Panc1 (cell line): ENCODE measurements at regions not wholly inside any gene's neighbourhood (a gene's known extent, or its start where the extent isn't known, plus 50 kb on each side); places are given as distances from the start of the nearest gene placed in this dataset.

ENCODE experiments used
- ATAC-seq: fragments of 200-7000 bp; cut with Tn5 transposase; 2 replicates; pipeline ENCODE4 v1.9.1; 2020; ENCODE audit warnings: mild to moderate bottlenecking, moderate library complexity
- BruUV-seq: library from RNA; stranded (reverse); fragments of 400-500 nt; replicated peaks from 2 replicates; lab custom pipeline; 2021; lab: Mats Ljungman, UMichigan
- CTCF ChIA-PET: fragments of 300-600 bp; sonication (Branson Sonifier 250); formaldehyde crosslinking; loops from one replicate; lab custom pipeline; 2022; ENCODE audit warnings: antibody characterized with exemption; lab: Charles Lee
- POLR2A ChIA-PET: fragments of 300-600 bp; sonication (Branson Sonifier 250); formaldehyde crosslinking; loops from one replicate; lab custom pipeline; 2022; ENCODE audit warnings: antibody characterized with exemption; lab: Charles Lee
- DNase-seq: peaks from one replicate; pipeline ENCODE4 v3.0.0-alpha.2; 2010; ENCODE audit warnings: low read depth, low spot score
- H3K27ac ChIP-seq: 2 replicates; pipeline ENCODE4 v1.5.1; 2011; ENCODE audit warnings: mild to moderate bottlenecking, low read length, inconsistent platforms
- H3K27me3 ChIP-seq: fragments of 200-500 bp; sonication (Bioruptor generic); 2 replicates; pipeline ENCODE4 v1.6.0; 2014; ENCODE audit warnings: low read length, inconsistent platforms; ENCODE audit not compliant: control insufficient read depth, insufficient read depth
- H3K36me3 ChIP-seq: fragments of 200-500 bp; sonication (Bioruptor generic); 2 replicates; pipeline ENCODE4 v1.5.1; 2014; ENCODE audit warnings: inconsistent platforms, mild to moderate bottlenecking, low read length, moderate library complexity; ENCODE audit not compliant: control insufficient read depth, insufficient read depth
- H3K4me1 ChIP-seq: 2 replicates; pipeline ENCODE4 v1.5.1; 2011; ENCODE audit warnings: inconsistent platforms, mild to moderate bottlenecking, low read length, moderate library complexity; ENCODE audit not compliant: control insufficient read depth, insufficient read depth
- H3K4me3 ChIP-seq, 2 experiments: 2 replicates each; pipeline ENCODE4 v1.5.1; 2011 to 2012; ENCODE audit warnings: low read depth in 2 of 2, low read length in 2 of 2, mild to moderate bottlenecking in 2 of 2, inconsistent platforms in 1 of 2, moderate library complexity in 1 of 2
- H3K9me3 ChIP-seq: fragments of 200-500 bp; sonication (Bioruptor generic); 2 replicates; pipeline ENCODE4 v1.5.1; 2014; ENCODE audit warnings: low read depth, mild to moderate bottlenecking, inconsistent platforms, low read length, moderate library complexity; ENCODE audit not compliant: control insufficient read depth, insufficient read depth
- POLR2AphosphoS5 ChIP-seq: IDR thresholded peaks from 2 replicates; pipeline ENCODE4 v1.6.1; 2012; ENCODE audit warnings: mild to moderate bottlenecking, low read depth, low read length, moderate library complexity
- SIN3A ChIP-seq: IDR thresholded peaks from 2 replicates; pipeline ENCODE4 v1.6.1; 2012; ENCODE audit warnings: low read depth, mild to moderate bottlenecking, low read length, moderate library complexity, borderline replicate concordance; ENCODE audit not compliant: insufficient read depth
- TCF7L2 ChIP-seq: IDR thresholded peaks from 2 replicates; pipeline ENCODE4 v1.6.1; 2011; ENCODE audit warnings: mild to moderate bottlenecking, low read depth, low read length, inconsistent platforms
- in situ Hi-C: cut with HindIII; loops from 2 replicates; pipeline ENCODE4 v1.10.0; 2016; ENCODE audit warnings: low sequenced_read_pairs, low pct_unique_long_range_greater_than_20kb
- intact Hi-C: fragments of 100-400 bp; cut with micrococcal nuclease; formaldehyde crosslinking; loops from one replicate; pipeline ENCODE4 v1.10.0; 2022; ENCODE audit not compliant: unreplicated experiment
- TF ChIP-seq, protein P1 (sequence below): fragments of 450-650 bp; IDR thresholded peaks from 2 replicates; pipeline ENCODE4 v1.5.1; 2017; ENCODE audit warnings: mild to moderate bottlenecking
- TF ChIP-seq, protein P2 (sequence below), 2 experiments: IDR thresholded peaks; 2 replicates each; pipeline ENCODE4 v1.6.1; 2011 to 2012; ENCODE audit warnings: low read depth in 2 of 2, control low read depth in 1 of 2, low read length in 1 of 2, mild to moderate bottlenecking in 1 of 2, moderate library complexity in 1 of 2; ENCODE audit not compliant: insufficient read depth in 1 of 2

DNA sequence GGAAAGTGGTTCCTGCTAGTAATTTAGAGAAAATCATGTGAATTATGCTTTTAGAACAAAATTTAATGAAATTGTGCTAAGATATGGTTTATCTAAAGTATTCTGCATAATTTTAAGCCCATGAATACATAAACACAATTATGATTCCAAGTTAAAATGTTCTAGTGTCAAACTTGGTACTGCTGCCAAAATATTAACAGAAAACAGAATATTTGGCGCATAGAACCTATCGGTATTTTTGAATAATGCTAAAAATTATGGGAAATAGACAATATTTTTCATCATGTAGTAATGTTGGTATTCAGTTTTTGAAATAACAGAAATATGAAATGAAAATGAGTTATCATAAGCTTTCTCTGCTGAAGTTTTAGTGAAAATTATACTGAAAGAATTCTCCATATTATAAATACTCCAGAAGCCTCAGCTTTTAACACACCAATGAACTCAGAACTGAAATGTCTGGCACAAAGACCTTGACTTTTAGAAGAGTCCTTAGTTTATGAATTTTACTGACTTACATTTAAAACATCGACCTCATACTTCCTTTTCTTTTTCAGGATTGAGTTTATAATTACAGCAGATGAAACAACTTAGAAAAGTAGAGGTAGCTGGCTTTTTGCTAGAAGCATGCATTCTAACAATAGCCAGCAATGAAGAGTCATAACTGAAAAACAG lies 1192.3 kb upstream of the GJE1 start:
- DNase-seq, result no peak
- Histone ChIP-seq H3K27ac (no peak overlapping the region), H3K4me1 (no peaks in the 10 kb centered on the region), H3K27me3 (no peaks in the 10 kb centered on the region), H3K36me3 (no peaks in the 10 kb centered on the region), H3K9me3 (0 out of 2 replicates have a peak, but pooled peaks cover 1% of the 10 kb centered on the region), H3K4me3 (no peak overlapping the region)
- ATAC-seq, result no peak
- TF ChIP-seq, protein P1, sequence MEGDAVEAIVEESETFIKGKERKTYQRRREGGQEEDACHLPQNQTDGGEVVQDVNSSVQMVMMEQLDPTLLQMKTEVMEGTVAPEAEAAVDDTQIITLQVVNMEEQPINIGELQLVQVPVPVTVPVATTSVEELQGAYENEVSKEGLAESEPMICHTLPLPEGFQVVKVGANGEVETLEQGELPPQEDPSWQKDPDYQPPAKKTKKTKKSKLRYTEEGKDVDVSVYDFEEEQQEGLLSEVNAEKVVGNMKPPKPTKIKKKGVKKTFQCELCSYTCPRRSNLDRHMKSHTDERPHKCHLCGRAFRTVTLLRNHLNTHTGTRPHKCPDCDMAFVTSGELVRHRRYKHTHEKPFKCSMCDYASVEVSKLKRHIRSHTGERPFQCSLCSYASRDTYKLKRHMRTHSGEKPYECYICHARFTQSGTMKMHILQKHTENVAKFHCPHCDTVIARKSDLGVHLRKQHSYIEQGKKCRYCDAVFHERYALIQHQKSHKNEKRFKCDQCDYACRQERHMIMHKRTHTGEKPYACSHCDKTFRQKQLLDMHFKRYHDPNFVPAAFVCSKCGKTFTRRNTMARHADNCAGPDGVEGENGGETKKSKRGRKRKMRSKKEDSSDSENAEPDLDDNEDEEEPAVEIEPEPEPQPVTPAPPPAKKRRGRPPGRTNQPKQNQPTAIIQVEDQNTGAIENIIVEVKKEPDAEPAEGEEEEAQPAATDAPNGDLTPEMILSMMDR, result no peak
- TF ChIP-seq, protein P2, sequence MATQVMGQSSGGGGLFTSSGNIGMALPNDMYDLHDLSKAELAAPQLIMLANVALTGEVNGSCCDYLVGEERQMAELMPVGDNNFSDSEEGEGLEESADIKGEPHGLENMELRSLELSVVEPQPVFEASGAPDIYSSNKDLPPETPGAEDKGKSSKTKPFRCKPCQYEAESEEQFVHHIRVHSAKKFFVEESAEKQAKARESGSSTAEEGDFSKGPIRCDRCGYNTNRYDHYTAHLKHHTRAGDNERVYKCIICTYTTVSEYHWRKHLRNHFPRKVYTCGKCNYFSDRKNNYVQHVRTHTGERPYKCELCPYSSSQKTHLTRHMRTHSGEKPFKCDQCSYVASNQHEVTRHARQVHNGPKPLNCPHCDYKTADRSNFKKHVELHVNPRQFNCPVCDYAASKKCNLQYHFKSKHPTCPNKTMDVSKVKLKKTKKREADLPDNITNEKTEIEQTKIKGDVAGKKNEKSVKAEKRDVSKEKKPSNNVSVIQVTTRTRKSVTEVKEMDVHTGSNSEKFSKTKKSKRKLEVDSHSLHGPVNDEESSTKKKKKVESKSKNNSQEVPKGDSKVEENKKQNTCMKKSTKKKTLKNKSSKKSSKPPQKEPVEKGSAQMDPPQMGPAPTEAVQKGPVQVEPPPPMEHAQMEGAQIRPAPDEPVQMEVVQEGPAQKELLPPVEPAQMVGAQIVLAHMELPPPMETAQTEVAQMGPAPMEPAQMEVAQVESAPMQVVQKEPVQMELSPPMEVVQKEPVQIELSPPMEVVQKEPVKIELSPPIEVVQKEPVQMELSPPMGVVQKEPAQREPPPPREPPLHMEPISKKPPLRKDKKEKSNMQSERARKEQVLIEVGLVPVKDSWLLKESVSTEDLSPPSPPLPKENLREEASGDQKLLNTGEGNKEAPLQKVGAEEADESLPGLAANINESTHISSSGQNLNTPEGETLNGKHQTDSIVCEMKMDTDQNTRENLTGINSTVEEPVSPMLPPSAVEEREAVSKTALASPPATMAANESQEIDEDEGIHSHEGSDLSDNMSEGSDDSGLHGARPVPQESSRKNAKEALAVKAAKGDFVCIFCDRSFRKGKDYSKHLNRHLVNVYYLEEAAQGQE (IDR thresholded peaks at IDR 0.05; ENCODE audit: insufficient read depth in 1 of 2, low read depth in 2 of 2, low read length in 1 of 2), result no peak
- TF ChIP-seq SIN3A, result no peak
- in situ Hi-C loops (no loop called here), intact Hi-C loops (no loop called here)
- CTCF ChIA-PET, result no interaction called here
- BruUV-seq, result no TSS peak
- POLR2A ChIA-PET, result no interaction called here

DNA sequence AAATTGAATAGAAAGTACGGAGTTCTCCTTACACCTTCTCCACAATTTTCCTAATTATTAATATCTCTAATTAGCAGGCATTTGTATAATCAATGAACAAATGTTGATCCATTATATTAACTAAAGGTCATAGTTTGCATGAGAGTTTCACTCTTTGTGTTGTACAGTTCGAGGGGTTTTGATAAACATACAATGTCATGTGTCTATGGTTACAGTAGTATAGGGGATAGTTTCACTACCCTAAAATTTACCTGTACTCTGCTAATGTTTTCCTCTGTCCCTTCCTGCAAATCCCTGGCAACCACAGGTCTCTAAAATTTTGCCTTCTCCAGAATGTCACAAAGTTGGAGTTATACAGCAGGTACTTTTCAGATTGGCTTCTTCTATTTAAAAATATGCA lies 1199.8 kb upstream of the GJE1 start:
- ATAC-seq, result no peak
- Histone ChIP-seq H3K4me3 (no peak overlapping the region), H3K27ac (no peak overlapping the region), H3K36me3 (no peaks in the 10 kb centered on the region), H3K4me1 (no peaks in the 10 kb centered on the region), H3K9me3 (no peaks in the 10 kb centered on the region), H3K27me3 (no peaks in the 10 kb centered on the region)
- TF ChIP-seq, protein P2 (IDR thresholded peaks at IDR 0.05; ENCODE audit: insufficient read depth in 1 of 2, low read depth in 2 of 2, low read length in 1 of 2), result no peak
- TF ChIP-seq SIN3A, result no peak
- no peak for TF ChIP-seq TCF7L2
- TF ChIP-seq, protein P1, result no peak
- TF ChIP-seq POLR2AphosphoS5, result no peak
- intact Hi-C loops (no loop called here), in situ Hi-C loops (no loop called here)
- CTCF ChIA-PET, result no interaction called here
- DNase-seq, result no peak
- BruUV-seq, result no TSS peak
- POLR2A ChIA-PET, result no interaction called here
